HCT116 (cell line): ENCODE measurements at regions not wholly inside any gene's neighbourhood (a gene's known extent, or its start where the extent isn't known, plus 50 kb on each side); places are given as distances from the start of the nearest gene placed in this dataset.

Experiments
- ATAC-seq: fragments of 200-7000 bp; cut with Tn5 transposase; 2 replicates; pipeline ENCODE4 v1.9.1; 2020; ENCODE audit warnings: mild to moderate bottlenecking, moderate library complexity
- BruUV-seq: library from RNA; stranded (reverse); fragments of 400-500 nt; replicated peaks from 2 replicates; lab custom pipeline; 2021; lab: Mats Ljungman, UMichigan
- CTCF ChIA-PET: fragments of 300-600 bp; sonication (Branson Sonifier 250); formaldehyde crosslinking; loops from one replicate; lab custom pipeline; 2021; ENCODE audit warnings: antibody characterized with exemption; lab: Charles Lee
- POLR2A ChIA-PET: fragments of 300-600, 350-600 bp; sonication (Branson Sonifier 250); formaldehyde crosslinking; loops from one replicate; lab custom pipeline; 2021; ENCODE audit warnings: antibody characterized with exemption; lab: Charles Lee
- RAD21 ChIA-PET, 2 experiments: fragments of 300-600 bp; sonication (Branson Sonifier 250); formaldehyde crosslinking; loops; one replicate each; lab custom pipeline; 2023; ENCODE audit warnings: low total read pairs in 2 of 2; ENCODE audit not compliant: uncharacterized antibody in 2 of 2, unreplicated experiment in 2 of 2, low non-redundant PET in 1 of 2; lab: Charles Lee
- DNase-seq: peaks from one replicate; pipeline ENCODE4 v3.0.0-alpha.2; 2010; ENCODE audit warnings: low read depth, low spot score
- H2AFZ ChIP-seq: fragments of 200-600 bp; shearing (Covaris generic), sonication (generic); 2 replicates; pipeline ENCODE4 v1.6.1; 2017; ENCODE audit warnings: low read depth, mixed run types, mixed read lengths, antibody characterized with exemption, low read length; ENCODE audit not compliant: poor library complexity, severe bottlenecking
- H3K27ac ChIP-seq: 2 replicates; pipeline ENCODE4 v1.5.1; 2012; ENCODE audit warnings: low read depth, low read length
- H3K27me3 ChIP-seq: fragments of 200-600 bp; sonication (generic); 2 replicates; pipeline ENCODE4 v1.6.1; 2016; ENCODE audit warnings: mixed run types, low read length, mixed read lengths; ENCODE audit not compliant: insufficient read depth
- H3K36me3 ChIP-seq, 2 experiments: fragments of 200-500 bp in 1 of 2; fragments of 200-600 bp in 1 of 2; sonication (Bioruptor generic) in 1 of 2; sonication (generic) in 1 of 2; 2 replicates each; pipeline versions ENCODE4 v1.5.1 to v1.6.1; 2014 to 2016; ENCODE audit warnings: low read length in 2 of 2, inconsistent platforms in 1 of 2, mixed read lengths in 1 of 2, mixed run types in 1 of 2; ENCODE audit not compliant: insufficient read depth in 2 of 2, control insufficient read depth in 1 of 2
- H3K4me1 ChIP-seq, 2 experiments: fragments of 200-600 bp in 1 of 2; sonication (generic) in 1 of 2; 2 replicates each; pipeline versions ENCODE4 v1.5.1 to v1.6.1; 2012 to 2017; ENCODE audit warnings: low read length in 2 of 2, inconsistent platforms in 1 of 2, mild to moderate bottlenecking in 1 of 2, mixed read lengths in 1 of 2, mixed run types in 1 of 2, moderate library complexity in 1 of 2; ENCODE audit not compliant: insufficient read depth in 2 of 2, control insufficient read depth in 1 of 2
- H3K4me2 ChIP-seq: fragments of 200-600 bp; sonication (generic); 2 replicates; pipeline ENCODE4 v1.6.1; 2017; ENCODE audit warnings: mixed run types, low read length, mixed read lengths
- H3K4me3 ChIP-seq, 2 experiments: fragments of 200-600 bp in 1 of 2; sonication (generic) in 1 of 2; replicated peaks in 1 of 2; 2 replicates each; pipeline ENCODE4 v1.5.1; 2011 to 2016; ENCODE audit warnings: low read length in 2 of 2, control low read depth in 1 of 2, low read depth in 1 of 2, mild to moderate bottlenecking in 1 of 2, mixed read lengths in 1 of 2, mixed run types in 1 of 2
- H3K79me2 ChIP-seq: fragments of 200-600 bp; sonication (generic); 2 replicates; pipeline ENCODE4 v1.6.1; 2017; ENCODE audit warnings: mild to moderate bottlenecking, mixed run types, low read length, moderate library complexity, mixed read lengths; ENCODE audit not compliant: insufficient read depth
- H3K9ac ChIP-seq: fragments of 200-600 bp; sonication (generic); 2 replicates; pipeline ENCODE4 v1.6.1; 2016; ENCODE audit warnings: low read length, mixed read lengths
- H3K9me2 ChIP-seq: fragments of 200-600 bp; sonication (generic), shearing (Covaris generic); 2 replicates; pipeline ENCODE4 v1.6.1; 2017; ENCODE audit warnings: mixed run types, mild to moderate bottlenecking, moderate library complexity; ENCODE audit not compliant: insufficient read depth
- H3K9me3 ChIP-seq, 2 experiments: fragments of 200-500 bp in 1 of 2; fragments of 200-600 bp in 1 of 2; sonication (Bioruptor generic) in 1 of 2; sonication (generic) in 1 of 2; 2 replicates each; pipeline ENCODE4 v1.6.1; 2014 to 2017; ENCODE audit warnings: low read length in 2 of 2, mixed read lengths in 2 of 2, inconsistent platforms in 1 of 2, low read depth in 1 of 2, mild to moderate bottlenecking in 1 of 2, mixed run types in 1 of 2, moderate library complexity in 1 of 2; ENCODE audit not compliant: control insufficient read depth in 1 of 2, insufficient read depth in 1 of 2
- H4K20me1 ChIP-seq: fragments of 200-600 bp; sonication (generic), shearing (Covaris generic); 2 replicates; pipeline ENCODE4 v1.6.1; 2017; ENCODE audit warnings: mixed run types, mild to moderate bottlenecking, moderate library complexity; ENCODE audit not compliant: insufficient read depth
- CBX3 ChIP-seq: IDR thresholded peaks from 2 replicates; pipeline ENCODE4 v1.6.1; 2012; ENCODE audit warnings: low read depth
- CEBPB ChIP-seq: IDR thresholded peaks from 2 replicates; pipeline ENCODE4 v1.6.1; 2012; ENCODE audit warnings: low read depth
- CTCF ChIP-seq, 3 experiments: fragments of 200-600 bp in 1 of 3; sonication (generic) in 1 of 3; IDR thresholded peaks in 2 of 3; conservative IDR thresholded peaks in 1 of 3; 2 replicates each; pipeline ENCODE4 v1.5.1; 2012 to 2017; ENCODE audit warnings: low read depth in 2 of 3, low read length in 2 of 3, antibody characterized with exemption in 1 of 3, borderline replicate concordance in 1 of 3, control low read depth in 1 of 3, mild to moderate bottlenecking in 1 of 3, mixed read lengths in 1 of 3, mixed run types in 1 of 3, moderate library complexity in 1 of 3; ENCODE audit not compliant: insufficient read depth in 1 of 3
- EGR1 ChIP-seq: IDR thresholded peaks from 2 replicates; pipeline ENCODE4 v1.6.1; 2012; ENCODE audit warnings: low read depth
- EZH2phosphoT487 ChIP-seq: fragments of 200-600 bp; IDR thresholded peaks from 2 replicates; pipeline ENCODE4 v1.6.1; 2018; ENCODE audit warnings: antibody characterized with exemption, borderline replicate concordance
- FOSL1 ChIP-seq: IDR thresholded peaks from 2 replicates; pipeline ENCODE4 v1.6.1; 2012; ENCODE audit warnings: low read depth
- POLR2A ChIP-seq: IDR thresholded peaks from 2 replicates; pipeline ENCODE4 v1.7.0; 2011; ENCODE audit warnings: borderline replicate concordance; ENCODE audit not compliant: insufficient read depth, insufficient read length; ENCODE audit errors: extremely low read depth
- POLR2AphosphoS5 ChIP-seq: IDR thresholded peaks from 2 replicates; pipeline ENCODE4 v1.6.1; 2011; ENCODE audit warnings: mild to moderate bottlenecking, low read depth, low read length, moderate library complexity
- RAD21 ChIP-seq: IDR thresholded peaks from 2 replicates; pipeline ENCODE4 v1.6.1; 2012; ENCODE audit warnings: low read depth, mild to moderate bottlenecking
- REST ChIP-seq: IDR thresholded peaks from 2 replicates; pipeline ENCODE4 v1.6.1; 2012; ENCODE audit warnings: low read depth
- SIN3A ChIP-seq: IDR thresholded peaks from 2 replicates; pipeline ENCODE4 v1.6.1; 2012; ENCODE audit warnings: low read depth
- SP1 ChIP-seq: IDR thresholded peaks from 2 replicates; pipeline ENCODE4 v1.6.1; 2012; ENCODE audit warnings: low read depth
- SRF ChIP-seq: IDR thresholded peaks from 2 replicates; pipeline ENCODE4 v1.6.1; 2012; ENCODE audit warnings: low read depth
- YY1 ChIP-seq: IDR thresholded peaks from 2 replicates; pipeline ENCODE4 v1.6.1; 2011; ENCODE audit warnings: low read length, low read depth, moderate library complexity, mild to moderate bottlenecking; ENCODE audit not compliant: insufficient replicate concordance; ENCODE audit errors: extremely low read depth
- ZNF274 ChIP-seq: fragments of 200-500 bp; sonication (Bioruptor generic); IDR thresholded peaks from 2 replicates; pipeline ENCODE4 v1.6.1; 2014; ENCODE audit warnings: mild to moderate bottlenecking, low read depth, low read length, inconsistent platforms
- intact Hi-C: fragments of 100-400 bp; cut with micrococcal nuclease; formaldehyde crosslinking; loops from 2 replicates; pipeline ENCODE4 v1.10.0; 2022
- TF ChIP-seq, protein P1 (sequence below): IDR thresholded peaks from 2 replicates; pipeline ENCODE4 v1.6.1; 2011; ENCODE audit warnings: mild to moderate bottlenecking, low read length, moderate library complexity; ENCODE audit not compliant: insufficient replicate concordance; ENCODE audit errors: extremely low read depth
- TF ChIP-seq, protein P2 (sequence below): IDR thresholded peaks from 2 replicates; pipeline ENCODE4 v1.6.1; 2012

- TF ChIP-seq YY1 (no peak), EZH2phosphoT487 (no peak), ZNF274 (no peak), FOSL1 (no peak), SP1 (no peak), CBX3 (no peak), CTCF (IDR thresholded peaks at IDR 0.05 in 2 of 3, conservative IDR thresholded peaks at IDR 0.05 in 1 of 3; ENCODE audit: borderline replicate concordance in 1 of 3, insufficient read depth in 1 of 3, low read depth in 2 of 3, low read length in 2 of 3) (no peak), POLR2AphosphoS5 (no peak), POLR2A (no peak), SRF (no peak), REST (no peak), EGR1 (no peak), RAD21 (no peak), CEBPB (no peak), SIN3A (no peak)
- TF ChIP-seq, protein P1, sequence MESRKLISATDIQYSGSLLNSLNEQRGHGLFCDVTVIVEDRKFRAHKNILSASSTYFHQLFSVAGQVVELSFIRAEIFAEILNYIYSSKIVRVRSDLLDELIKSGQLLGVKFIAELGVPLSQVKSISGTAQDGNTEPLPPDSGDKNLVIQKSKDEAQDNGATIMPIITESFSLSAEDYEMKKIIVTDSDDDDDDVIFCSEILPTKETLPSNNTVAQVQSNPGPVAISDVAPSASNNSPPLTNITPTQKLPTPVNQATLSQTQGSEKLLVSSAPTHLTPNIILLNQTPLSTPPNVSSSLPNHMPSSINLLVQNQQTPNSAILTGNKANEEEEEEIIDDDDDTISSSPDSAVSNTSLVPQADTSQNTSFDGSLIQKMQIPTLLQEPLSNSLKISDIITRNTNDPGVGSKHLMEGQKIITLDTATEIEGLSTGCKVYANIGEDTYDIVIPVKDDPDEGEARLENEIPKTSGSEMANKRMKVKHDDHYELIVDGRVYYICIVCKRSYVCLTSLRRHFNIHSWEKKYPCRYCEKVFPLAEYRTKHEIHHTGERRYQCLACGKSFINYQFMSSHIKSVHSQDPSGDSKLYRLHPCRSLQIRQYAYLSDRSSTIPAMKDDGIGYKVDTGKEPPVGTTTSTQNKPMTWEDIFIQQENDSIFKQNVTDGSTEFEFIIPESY = no peak
- TF ChIP-seq, protein P2, sequence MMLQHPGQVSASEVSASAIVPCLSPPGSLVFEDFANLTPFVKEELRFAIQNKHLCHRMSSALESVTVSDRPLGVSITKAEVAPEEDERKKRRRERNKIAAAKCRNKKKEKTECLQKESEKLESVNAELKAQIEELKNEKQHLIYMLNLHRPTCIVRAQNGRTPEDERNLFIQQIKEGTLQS = no peak
- intact Hi-C loops = no loop called here
- no peaks in the 10 kb centered on the region for H3K4me1 ChIP-seq
Measured at GRCh38 chr13:79185580-79185979, 220.5 kb downstream of the RBM26 start.

More at GRCh38 chr13:79185580-79185979, 220.5 kb downstream of the RBM26 start:
- ChIA-PET CTCF (no interaction called here), RAD21 (no interaction called here), POLR2A (no interaction called here)
- Histone ChIP-seq H3K27ac (no peak overlapping the region), H3K4me3 (no peak overlapping the region), H3K79me2 (no peaks in the 10 kb centered on the region), H3K4me2 (no peak overlapping the region), H3K9me2 (no peaks in the 10 kb centered on the region), H3K9ac (no peak overlapping the region), H3K36me3 (no peaks in the 10 kb centered on the region), H3K27me3 (peaks cover 26% of the 10 kb centered on the region; the same call in 1 of the 2 replicates), H3K9me3 (no peaks in the 10 kb centered on the region), H4K20me1 (no peaks in the 10 kb centered on the region), H2AFZ (no peak overlapping the region)
- DNase-seq (no peak), ATAC-seq (no peak)
- BruUV-seq = no TSS peak
